H1 (cell line): ENCODE measurements at regions not wholly inside any gene's neighbourhood (a gene's known extent, or its start where the extent isn't known, plus 50 kb on each side); places are given as distances from the start of the nearest gene placed in this dataset.

Experiments used
- CTCF ChIA-PET: fragments of 300-600 bp; sonication (Branson Sonifier 250); formaldehyde crosslinking; loops from one replicate; lab custom pipeline; 2021; ENCODE audit not compliant: partially characterized antibody; lab: Charles Lee
- POLR2A ChIA-PET: fragments of 300-600 bp; sonication (Branson Sonifier 250); formaldehyde crosslinking; loops from one replicate; lab custom pipeline; 2021; ENCODE audit warnings: inconsistent platforms; ENCODE audit not compliant: partially characterized antibody; lab: Charles Lee
- DNase-seq, 2 experiments: peaks; one replicate each; pipeline versions ENCODE4 v3.0.0 to v3.0.0-alpha.2; 2010 to 2022; ENCODE audit warnings: low spot score in 2 of 2, low read depth in 1 of 2, mixed read lengths in 1 of 2
- FAIRE-seq: peaks from 2 replicates; lab custom pipeline; 2011; peaks lifted over from hg19 to GRCh38; lab: Jason Lieb, UNC
- H2AFZ ChIP-seq: 2 replicates; pipeline ENCODE4 v1.8.1; 2012; ENCODE audit warnings: low read length, inconsistent platforms
- H2AK5ac ChIP-seq: 2 replicates; pipeline ENCODE4 v1.6.1; 2013; ENCODE audit warnings: low read depth, low read length
- H2BK120ac ChIP-seq: replicated peaks from 2 replicates; pipeline ENCODE3; 2013; ENCODE audit warnings: low read depth, low read length, inconsistent platforms
- H2BK12ac ChIP-seq: 2 replicates; pipeline ENCODE4 v1.6.1; 2013; ENCODE audit warnings: low read depth, low read length
- H2BK15ac ChIP-seq: 2 replicates; pipeline ENCODE4 v1.6.1; 2013; ENCODE audit warnings: low read length
- H2BK20ac ChIP-seq: 2 replicates; pipeline ENCODE4 v1.6.1; 2013; ENCODE audit warnings: low read length
- H2BK5ac ChIP-seq: 2 replicates; pipeline ENCODE4 v1.6.1; 2013; ENCODE audit warnings: low read depth, low read length
- H3K14ac ChIP-seq: 2 replicates; pipeline ENCODE4 v1.6.1; 2013; ENCODE audit warnings: inconsistent platforms; ENCODE audit not compliant: insufficient read length
- H3K18ac ChIP-seq: 2 replicates; pipeline ENCODE4 v1.6.1; 2013; ENCODE audit warnings: low read length; ENCODE audit errors: extremely low read depth
- H3K23ac ChIP-seq: 2 replicates; pipeline ENCODE4 v1.6.1; 2013; ENCODE audit warnings: inconsistent platforms; ENCODE audit not compliant: insufficient read length
- H3K23me2 ChIP-seq: 2 replicates; pipeline ENCODE4 v1.6.1; 2013; ENCODE audit warnings: low read depth, low read length
- H3K27ac ChIP-seq: 2 replicates; pipeline ENCODE4 v1.6.1; 2011; ENCODE audit warnings: low read depth, low read length, inconsistent platforms
- H3K27me3 ChIP-seq, 4 experiments: replicated peaks in 1 of 4; 1 replicate in 1 of 4; 2 replicates in 3 of 4; pipeline versions ENCODE4 v1.6.1 to v1.8.1; 2011 to 2013; ENCODE audit warnings: low read length in 3 of 4, mild to moderate bottlenecking in 3 of 4, inconsistent platforms in 2 of 4, mixed read lengths in 2 of 4, moderate library complexity in 1 of 4; ENCODE audit not compliant: control insufficient read depth in 3 of 4, insufficient read depth in 3 of 4; ENCODE audit errors: extremely low read depth in 1 of 4
- H3K36me3 ChIP-seq, 4 experiments: 2 replicates each; pipeline versions ENCODE4 v1.6.1 to v1.8.1; 2011 to 2013; ENCODE audit warnings: mild to moderate bottlenecking in 4 of 4, low read length in 3 of 4, moderate library complexity in 2 of 4, control low read depth in 1 of 4, inconsistent platforms in 1 of 4; ENCODE audit not compliant: insufficient read depth in 4 of 4, control insufficient read depth in 2 of 4
- H3K4ac ChIP-seq: replicated peaks from 2 replicates; pipeline ENCODE3; 2013; ENCODE audit warnings: low read length, low read depth, mixed read lengths, inconsistent platforms; ENCODE audit not compliant: insufficient read length
- H3K4me1 ChIP-seq, 4 experiments: replicated peaks in 1 of 4; 1 replicate in 1 of 4; 2 replicates in 3 of 4; pipeline versions ENCODE4 v1.6.1 to v1.8.1; 2011 to 2013; ENCODE audit warnings: low read length in 3 of 4, inconsistent platforms in 2 of 4, mixed read lengths in 1 of 4; ENCODE audit not compliant: insufficient read depth in 4 of 4, control insufficient read depth in 3 of 4
- H3K4me2 ChIP-seq, 2 experiments: 2 replicates each; pipeline versions ENCODE4 v1.6.1 to v1.8.1; 2011 to 2013; ENCODE audit warnings: low read depth in 2 of 2, low read length in 2 of 2, control low read depth in 1 of 2, inconsistent platforms in 1 of 2, mild to moderate bottlenecking in 1 of 2; ENCODE audit not compliant: insufficient read depth in 1 of 2
- H3K4me3 ChIP-seq, 4 experiments: fragments of 200-600, 300-600 bp in 1 of 4; sonication (generic), shearing (Covaris generic), sonication (Bioruptor Twin) in 1 of 4; 2 replicates each; pipeline versions ENCODE4 v1.5.1 to v1.8.1; 2011 to 2016; ENCODE audit warnings: low read length in 4 of 4, low read depth in 3 of 4, control low read depth in 2 of 4, inconsistent platforms in 2 of 4, mild to moderate bottlenecking in 2 of 4, mixed read lengths in 1 of 4, moderate library complexity in 1 of 4; ENCODE audit not compliant: insufficient read depth in 2 of 4; ENCODE audit errors: extremely low read depth in 1 of 4
- H3K56ac ChIP-seq: replicated peaks from 2 replicates; pipeline ENCODE3; 2013; ENCODE audit warnings: low read depth, mild to moderate bottlenecking, mixed read lengths, low read length, inconsistent platforms; ENCODE audit not compliant: insufficient read length
- H3K79me1 ChIP-seq: 2 replicates; pipeline ENCODE4 v1.6.1; 2013; ENCODE audit warnings: low read depth, low read length, control low read depth
- H3K79me2 ChIP-seq, 2 experiments: 2 replicates each; pipeline versions ENCODE4 v1.6.1 to v1.8.1; 2012 to 2013; ENCODE audit warnings: low read length in 2 of 2, mild to moderate bottlenecking in 2 of 2, inconsistent platforms in 1 of 2; ENCODE audit not compliant: insufficient read depth in 2 of 2, control insufficient read depth in 1 of 2
- H3K9ac ChIP-seq, 4 experiments: replicated peaks in 1 of 4; 1 replicate in 1 of 4; 2 replicates in 3 of 4; pipeline versions ENCODE4 v1.6.1 to v1.8.1; 2011 to 2013; ENCODE audit warnings: low read depth in 3 of 4, low read length in 3 of 4, control low read depth in 2 of 4, mild to moderate bottlenecking in 2 of 4, moderate library complexity in 2 of 4, inconsistent platforms in 1 of 4; ENCODE audit errors: extremely low read depth in 1 of 4
- H3K9me3 ChIP-seq, 2 experiments: 2 replicates each; pipeline versions ENCODE4 v1.6.1 to v1.8.1; 2012 to 2013; ENCODE audit warnings: mild to moderate bottlenecking in 2 of 2, moderate library complexity in 2 of 2, control low read depth in 1 of 2, inconsistent platforms in 1 of 2, low read depth in 1 of 2, low read length in 1 of 2, mixed read lengths in 1 of 2; ENCODE audit not compliant: insufficient read depth in 2 of 2
- H4K20me1 ChIP-seq, 2 experiments: replicated peaks in 1 of 2; 2 replicates each; pipeline versions ENCODE3 to v1.8.1; 2011 to 2013; ENCODE audit warnings: inconsistent platforms in 2 of 2, low read length in 2 of 2, mild to moderate bottlenecking in 1 of 2; ENCODE audit not compliant: insufficient read depth in 2 of 2, control insufficient read depth in 1 of 2
- H4K5ac ChIP-seq: 2 replicates; pipeline ENCODE4 v1.6.1; 2013; ENCODE audit warnings: low read length, low read depth, mixed read lengths, inconsistent platforms; ENCODE audit not compliant: insufficient read length
- H4K8ac ChIP-seq: 2 replicates; pipeline ENCODE4 v1.8.0; 2013; ENCODE audit warnings: mild to moderate bottlenecking, moderate library complexity, low read length, inconsistent platforms; ENCODE audit not compliant: insufficient read depth; ENCODE audit errors: extremely low read depth
- H4K91ac ChIP-seq: replicated peaks from 2 replicates; pipeline ENCODE3; 2013; ENCODE audit warnings: low read length, mixed read lengths, inconsistent platforms; ENCODE audit not compliant: insufficient read length
- BCL11A ChIP-seq, 2 experiments: IDR thresholded peaks; one replicate each; pipeline ENCODE4 v1.6.1; 2011; ENCODE audit warnings: low read depth in 2 of 2, low read length in 2 of 2, mild to moderate bottlenecking in 2 of 2
- CHD1 ChIP-seq: IDR thresholded peaks from 2 replicates; pipeline ENCODE4 v1.6.1; 2012; ENCODE audit warnings: low read depth, low read length, improper control_type of control experiment
- CHD2 ChIP-seq: IDR thresholded peaks from 2 replicates; pipeline ENCODE4 v1.6.1; 2012; ENCODE audit warnings: low read length, improper control_type of control experiment
- CTBP2 ChIP-seq: IDR thresholded peaks from 2 replicates; pipeline ENCODE4 v1.7.0; 2011; ENCODE audit warnings: borderline replicate concordance, mild to moderate bottlenecking, moderate library complexity, mixed read lengths, low read length; ENCODE audit not compliant: insufficient read depth, insufficient read length
- EP300 ChIP-seq, 2 experiments: IDR thresholded peaks; 1 replicate in 1 of 2; 2 replicates in 1 of 2; pipeline ENCODE4 v1.6.1; 2011 to 2012; ENCODE audit warnings: low read depth in 2 of 2, low read length in 2 of 2, mild to moderate bottlenecking in 2 of 2, borderline replicate concordance in 1 of 2, inconsistent platforms in 1 of 2, moderate library complexity in 1 of 2
- FOSL1 ChIP-seq: IDR thresholded peaks from 2 replicates; pipeline ENCODE4 v1.6.1; 2011; ENCODE audit warnings: mild to moderate bottlenecking, low read depth, low read length, moderate library complexity; ENCODE audit not compliant: insufficient read depth
- GTF2F1 ChIP-seq: IDR thresholded peaks from 2 replicates; pipeline ENCODE4 v1.6.1; 2012; ENCODE audit warnings: low read depth, low read length, improper control_type of control experiment, borderline replicate concordance
- HDAC6 ChIP-seq: IDR thresholded peaks from one replicate; pipeline ENCODE4 v1.7.1; 2012; ENCODE audit warnings: low read depth, mild to moderate bottlenecking, inconsistent platforms, low read length, moderate library complexity
- KDM5A ChIP-seq: fragments of 200-600 bp; IDR thresholded peaks from 2 replicates; pipeline ENCODE4 v1.7.1; 2012; ENCODE audit warnings: mild to moderate bottlenecking, low read length, inconsistent platforms, mixed read lengths
- NRF1 ChIP-seq: IDR thresholded peaks from 2 replicates; pipeline ENCODE4 v1.6.1; 2011; ENCODE audit warnings: mild to moderate bottlenecking, low read depth, low read length, improper control_type of control experiment
- POLR2AphosphoS5 ChIP-seq: IDR thresholded peaks from 2 replicates; pipeline ENCODE4 v1.6.1; 2011; ENCODE audit warnings: low read depth, low read length
- POU5F1 ChIP-seq: IDR thresholded peaks from 2 replicates; pipeline ENCODE4 v1.6.1; 2011; ENCODE audit warnings: low read depth, mild to moderate bottlenecking, low read length, moderate library complexity
- SIX5 ChIP-seq: IDR thresholded peaks from 2 replicates; pipeline ENCODE4 v1.6.1; 2011; ENCODE audit warnings: mild to moderate bottlenecking, low read depth, low read length
- WGBS, 2 experiments: shearing (Covaris generic) in 1 of 2; methylation state at CpG; one replicate each; pipeline versions ENCODE4 v1.1.6 to v1.1.7; 2013 to 2015; ENCODE audit warnings: low lambda C conversion rate in 2 of 2, mixed read lengths in 2 of 2, inconsistent platforms in 1 of 2, low coverage in 1 of 2, missing lambda C conversion rate in 1 of 2; ENCODE audit not compliant: insufficient replicate concordance in 2 of 2, insufficient coverage in 1 of 2, insufficient read length in 1 of 2; ENCODE audit errors: extremely low coverage in 1 of 2, missing lambda C conversion rate in 1 of 2; 5-methylcytosine and 5-hydroxymethylcytosine counted together
- TF ChIP-seq, protein P1 (sequence below): IDR thresholded peaks from 2 replicates; pipeline ENCODE4 v1.6.1; 2012; ENCODE audit warnings: low read length, inconsistent platforms

DNA sequence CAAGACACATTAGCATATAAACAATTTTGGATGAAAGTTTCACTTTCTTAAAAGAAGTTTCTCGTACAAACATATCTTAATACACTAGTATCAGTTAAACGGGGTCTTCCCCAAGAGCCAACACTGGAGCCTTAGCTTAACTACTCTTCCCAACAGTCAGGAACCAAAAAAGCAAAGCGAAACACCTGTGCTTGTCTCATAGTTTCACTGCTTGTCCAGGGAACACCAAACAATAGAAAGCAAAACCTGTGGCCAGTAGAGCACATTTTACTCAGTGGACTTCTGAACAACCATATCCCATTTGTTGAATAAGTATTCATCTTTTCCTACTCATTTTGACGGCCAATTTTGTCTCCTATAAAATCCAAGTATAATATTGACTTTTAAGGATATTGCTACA, 391.4 kb downstream of the ELAVL2 start:
- H3K79me1 ChIP-seq: no peaks in the 10 kb centered on the region
- H2BK120ac ChIP-seq: no peak overlapping the region
- no peak overlapping the region for H3K4ac ChIP-seq
- WGBS, 2 experiments: 94% methylated on average over 4 of the region's 4 CpGs; no CpG with 5 or more reads in 1 of the 2 experiments
- no peak overlapping the region for H4K91ac ChIP-seq
- no peaks in the 10 kb centered on the region for H3K27me3 ChIP-seq
- FAIRE-seq: no peak
- DNase-seq: no peak
- no peak overlapping the region for H2AFZ ChIP-seq
- no peak overlapping the region for H4K5ac ChIP-seq
- CTCF ChIA-PET: no interaction called here
- no peak overlapping the region for H3K9ac ChIP-seq
- no peak overlapping the region for H3K18ac ChIP-seq
- H3K23ac ChIP-seq: no peak overlapping the region
- H3K4me2 ChIP-seq: no peak overlapping the region
- H3K27ac ChIP-seq: no peak overlapping the region
- H3K79me2 ChIP-seq: no peaks in the 10 kb centered on the region
- H4K20me1 ChIP-seq: no peaks in the 10 kb centered on the region
- no peak overlapping the region for H2BK12ac ChIP-seq
- no peak overlapping the region for H3K14ac ChIP-seq
- no peak overlapping the region for H2BK5ac ChIP-seq
- H2BK15ac ChIP-seq: no peak overlapping the region
- no peak overlapping the region for H2AK5ac ChIP-seq
- POLR2A ChIA-PET: no interaction called here
- H3K56ac ChIP-seq: no peak overlapping the region
- H3K4me3 ChIP-seq: no peak overlapping the region
- no peak overlapping the region for H4K8ac ChIP-seq
- H3K4me1 ChIP-seq: no peaks in the 10 kb centered on the region
- no peaks in the 10 kb centered on the region for H3K36me3 ChIP-seq
- H3K9me3 ChIP-seq: no peaks in the 10 kb centered on the region
- no peak overlapping the region for H2BK20ac ChIP-seq
- no peaks in the 10 kb centered on the region for H3K23me2 ChIP-seq
- TF ChIP-seq CHD2 (no peak), POLR2AphosphoS5 (no peak), GTF2F1 (no peak), HDAC6 (no peak), CHD1 (no peak), CTBP2 (no peak), EP300 (IDR thresholded peaks at IDR 0.05; ENCODE audit: borderline replicate concordance in 1 of 2, low read depth in 2 of 2, low read length in 2 of 2) (no peak), KDM5A (no peak), FOSL1 (no peak), NRF1 (no peak), SIX5 (no peak), BCL11A (IDR thresholded peaks at IDR 0.05; ENCODE audit: low read depth in 2 of 2, low read length in 2 of 2) (no peak), POU5F1 (no peak)
- TF ChIP-seq, protein P1, sequence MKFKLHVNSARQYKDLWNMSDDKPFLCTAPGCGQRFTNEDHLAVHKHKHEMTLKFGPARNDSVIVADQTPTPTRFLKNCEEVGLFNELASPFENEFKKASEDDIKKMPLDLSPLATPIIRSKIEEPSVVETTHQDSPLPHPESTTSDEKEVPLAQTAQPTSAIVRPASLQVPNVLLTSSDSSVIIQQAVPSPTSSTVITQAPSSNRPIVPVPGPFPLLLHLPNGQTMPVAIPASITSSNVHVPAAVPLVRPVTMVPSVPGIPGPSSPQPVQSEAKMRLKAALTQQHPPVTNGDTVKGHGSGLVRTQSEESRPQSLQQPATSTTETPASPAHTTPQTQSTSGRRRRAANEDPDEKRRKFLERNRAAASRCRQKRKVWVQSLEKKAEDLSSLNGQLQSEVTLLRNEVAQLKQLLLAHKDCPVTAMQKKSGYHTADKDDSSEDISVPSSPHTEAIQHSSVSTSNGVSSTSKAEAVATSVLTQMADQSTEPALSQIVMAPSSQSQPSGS: no peak
